ENCODE measurements at regions not wholly inside any gene's neighbourhood (a gene's known extent, or its start where the extent isn't known, plus 50 kb on each side); places are given as distances from the start of the nearest gene placed in this dataset.

GRCh38 chr13:104357174-104357573, 1291.0 kb upstream of the SLC10A2 start:
- intact Hi-C loops (cut with DNase I): no loop called here
- Histone ChIP-seq H3K4me3 (replicated peaks in 1 of 3) (no peak overlapping the region), H3K36me3 (no peaks in the 10 kb centered on the region), H3K9me3 (no peaks in the 10 kb centered on the region), H3K4me1 (no peaks in the 10 kb centered on the region), H3K27me3 (no peaks in the 10 kb centered on the region), H3K27ac (no peak overlapping the region)
- 49 to 57% methylated on average over 5 of the region's 5 CpGs for WGBS, 2 donors
- no peak for TF ChIP-seq POLR2A (IDR thresholded peaks at IDR 0.05)
- no peak for TF ChIP-seq CTCF (IDR thresholded peaks at IDR 0.05)
- no peak for DNase-seq

- Histone ChIP-seq H3K4me1 (no peaks in the 10 kb centered on the region), H3K36me3 (no peaks in the 10 kb centered on the region), H3K27ac (no peak overlapping the region), H3K9me3 (no peaks in the 10 kb centered on the region), H3K4me3 (replicated peaks in 1 of 3) (no peak overlapping the region), H3K27me3 (no peaks in the 10 kb centered on the region)
- DNase-seq: no peak
- 84 to 87% methylated on average over 6 of the region's 6 CpGs for WGBS, 2 donors
- TF ChIP-seq CTCF (IDR thresholded peaks at IDR 0.05) (no peak), POLR2A (IDR thresholded peaks at IDR 0.05) (no peak)
- intact Hi-C loops (cut with DNase I): no loop called here
Observed at GRCh38 chr13:104355041-104355670, 1288.9 kb upstream of the SLC10A2 start.

GRCh38 chr13:104327211-104327610, 1261.0 kb upstream of the SLC10A2 start:
- Histone ChIP-seq H3K4me3 (replicated peaks in 1 of 3) (no peak overlapping the region), H3K27ac (no peak overlapping the region), H3K36me3 (no peaks in the 10 kb centered on the region), H3K4me1 (no peaks in the 10 kb centered on the region), H3K9me3 (no peaks in the 10 kb centered on the region), H3K27me3 (no peaks in the 10 kb centered on the region)
- intact Hi-C loops (cut with DNase I): no loop called here
- DNase-seq: no peak
- TF ChIP-seq CTCF (IDR thresholded peaks at IDR 0.05) (no peak), POLR2A (IDR thresholded peaks at IDR 0.05) (no peak)

GRCh38 chr13:104326523-104326922, 1260.3 kb upstream of the SLC10A2 start:
- no peak overlapping the region for H3K4me3 ChIP-seq (replicated peaks in 1 of 3)
- no peak for DNase-seq
- H3K27ac ChIP-seq: no peak overlapping the region
- no peaks in the 10 kb centered on the region for H3K36me3 ChIP-seq
- intact Hi-C loops (cut with DNase I): no loop called here
- H3K9me3 ChIP-seq: no peaks in the 10 kb centered on the region
- WGBS, 2 donors: 73 to 83% methylated on average over 6 of the region's 6 CpGs
- H3K27me3 ChIP-seq: no peaks in the 10 kb centered on the region
- TF ChIP-seq CTCF (IDR thresholded peaks at IDR 0.05): no peak
- TF ChIP-seq POLR2A (IDR thresholded peaks at IDR 0.05): no peak
- H3K4me1 ChIP-seq: no peaks in the 10 kb centered on the region

GRCh38 chr13:104321756-104322155, 1255.5 kb upstream of the SLC10A2 start:
- no peak for DNase-seq
- WGBS, 2 donors: 96 to 97% methylated on average over 5 of the region's 5 CpGs
- Histone ChIP-seq H3K4me1 (no peaks in the 10 kb centered on the region), H3K27ac (no peak overlapping the region), H3K36me3 (no peaks in the 10 kb centered on the region), H3K4me3 (replicated peaks in 1 of 3) (no peak overlapping the region), H3K27me3 (no peaks in the 10 kb centered on the region), H3K9me3 (no peaks in the 10 kb centered on the region)
- TF ChIP-seq POLR2A (IDR thresholded peaks at IDR 0.05): no peak
- TF ChIP-seq CTCF (IDR thresholded peaks at IDR 0.05): no peak
- intact Hi-C loops (cut with DNase I): no loop called here

Measured in thyroid gland (tissue), 4 donors.